Astrocyte (in vitro differentiated cells and primary cell): ENCODE measurements at regions not wholly inside any gene's neighbourhood (a gene's known extent, or its start where the extent isn't known, plus 50 kb on each side); places are given as distances from the start of the nearest gene placed in this dataset.

Experiments used
- DNase-seq: peaks from one replicate; pipeline ENCODE4 v3.0.0-alpha.2; 2010; ENCODE audit warnings: low read depth
- FAIRE-seq: peaks from 2 replicates; lab custom pipeline; 2011; peaks lifted over from hg19 to GRCh38; lab: Jason Lieb, UNC
- H2AFZ ChIP-seq: 2 replicates; pipeline ENCODE4 v1.6.0; 2012; ENCODE audit warnings: low read depth, low read length, inconsistent platforms
- H3K27ac ChIP-seq: 2 replicates; pipeline ENCODE4 v1.5.1; 2011; ENCODE audit warnings: low read depth, low read length, inconsistent platforms
- H3K27me3 ChIP-seq: 2 replicates; pipeline ENCODE4 v1.6.0; 2011; ENCODE audit warnings: low read length, inconsistent platforms; ENCODE audit not compliant: insufficient read depth
- H3K36me3 ChIP-seq: 2 replicates; pipeline ENCODE4 v1.5.1; 2011; ENCODE audit warnings: low read length, inconsistent platforms; ENCODE audit not compliant: insufficient read depth
- H3K4me1 ChIP-seq: 2 replicates; pipeline ENCODE4 v1.5.1; 2011; ENCODE audit warnings: low read length, inconsistent platforms; ENCODE audit not compliant: insufficient read depth
- H3K4me2 ChIP-seq: 2 replicates; pipeline ENCODE4 v1.6.0; 2012; ENCODE audit warnings: low read length, inconsistent platforms
- H3K4me3 ChIP-seq: 2 replicates; pipeline ENCODE4 v1.5.1; 2011; ENCODE audit warnings: low read depth, mild to moderate bottlenecking, low read length, inconsistent platforms; ENCODE audit not compliant: insufficient read depth
- H3K79me2 ChIP-seq: 2 replicates; pipeline ENCODE4 v1.6.0; 2012; ENCODE audit warnings: mild to moderate bottlenecking, low read length, inconsistent platforms; ENCODE audit not compliant: insufficient read depth
- H3K9ac ChIP-seq: 2 replicates; pipeline ENCODE4 v1.6.0; 2012; ENCODE audit warnings: mild to moderate bottlenecking, low read length, inconsistent platforms
- H3K9me3 ChIP-seq: 2 replicates; pipeline ENCODE4 v1.5.1; 2012; ENCODE audit warnings: low read depth, mild to moderate bottlenecking, low read length, inconsistent platforms; ENCODE audit not compliant: insufficient read depth
- H4K20me1 ChIP-seq: 2 replicates; pipeline ENCODE4 v1.6.0; 2012; ENCODE audit warnings: low read length, inconsistent platforms; ENCODE audit not compliant: insufficient read depth
- H3K27ac Mint-ChIP-seq: one replicate; pipeline ENCODE4 v1.8.0; 2021; ENCODE audit warnings: mild to moderate bottlenecking, mixed read lengths; ENCODE audit not compliant: unreplicated experiment
- H3K27me3 Mint-ChIP-seq: one replicate; pipeline ENCODE4 v1.8.0; 2021; ENCODE audit warnings: low read depth, mixed read lengths; ENCODE audit not compliant: unreplicated experiment
- H3K36me3 Mint-ChIP-seq: one replicate; pipeline ENCODE4 v1.8.0; 2021; ENCODE audit warnings: low read depth, mixed read lengths; ENCODE audit not compliant: unreplicated experiment
- H3K4me1 Mint-ChIP-seq: one replicate; pipeline ENCODE4 v1.8.0; 2021; ENCODE audit warnings: low read depth, mixed read lengths; ENCODE audit not compliant: unreplicated experiment
- H3K4me3 Mint-ChIP-seq: one replicate; pipeline ENCODE4 v1.8.0; 2021; ENCODE audit warnings: mild to moderate bottlenecking, moderate library complexity, mixed read lengths; ENCODE audit not compliant: unreplicated experiment
- H3K9me3 Mint-ChIP-seq: one replicate; pipeline ENCODE4 v1.8.0; 2021; ENCODE audit warnings: mild to moderate bottlenecking, mixed read lengths; ENCODE audit not compliant: unreplicated experiment
- CTCF ChIP-seq: IDR thresholded peaks from 2 replicates; pipeline ENCODE4 v1.5.1; 2011; ENCODE audit warnings: low read depth, mild to moderate bottlenecking, inconsistent platforms, low read length, moderate library complexity; ENCODE audit not compliant: insufficient read depth
- EZH2 ChIP-seq: IDR thresholded peaks from 2 replicates; pipeline ENCODE4 v1.6.1; 2012; ENCODE audit warnings: mild to moderate bottlenecking, low read length, inconsistent platforms; ENCODE audit not compliant: insufficient read depth

GRCh38 chr14:25944020-25944419 lies 653.8 kb downstream of the NOVA1 start:
- H3K4me3 ChIP-seq = no peak overlapping the region
- no peak overlapping the region for H3K27ac ChIP-seq
- no peaks in the 10 kb centered on the region for H4K20me1 ChIP-seq
- no peaks in the 10 kb centered on the region for H3K27me3 ChIP-seq
- FAIRE-seq (no peak), DNase-seq (no peak)
- H3K36me3 ChIP-seq = no peaks in the 10 kb centered on the region
- Mint-ChIP-seq H3K9me3 (no peaks in the 10 kb centered on the region), H3K27me3 (peaks cover 3% of the 10 kb centered on the region), H3K4me3 (no peak overlapping the region), H3K36me3 (no peaks in the 10 kb centered on the region), H3K27ac (no peak overlapping the region), H3K4me1 (no peaks in the 10 kb centered on the region)
- H2AFZ ChIP-seq = no peak overlapping the region
- H3K4me1 ChIP-seq = no peaks in the 10 kb centered on the region
- no peaks in the 10 kb centered on the region for H3K9me3 ChIP-seq
- H3K79me2 ChIP-seq = no peaks in the 10 kb centered on the region
- no peak overlapping the region for H3K4me2 ChIP-seq
- no peak for TF ChIP-seq EZH2
- no peak for TF ChIP-seq CTCF
- H3K9ac ChIP-seq = no peak overlapping the region

GRCh38 chr14:25943329-25943728 lies 654.5 kb downstream of the NOVA1 start:
- no peaks in the 10 kb centered on the region for H4K20me1 ChIP-seq
- no peaks in the 10 kb centered on the region for H3K4me1 Mint-ChIP-seq
- DNase-seq (no peak), FAIRE-seq (no peak)
- H3K9ac ChIP-seq = no peak overlapping the region
- no peaks in the 10 kb centered on the region for H3K36me3 ChIP-seq
- no peaks in the 10 kb centered on the region for H3K9me3 Mint-ChIP-seq
- no peaks in the 10 kb centered on the region for H3K9me3 ChIP-seq
- H3K36me3 Mint-ChIP-seq = no peaks in the 10 kb centered on the region
- no peak overlapping the region for H2AFZ ChIP-seq
- H3K27ac Mint-ChIP-seq = no peak overlapping the region
- no peak overlapping the region for H3K4me3 ChIP-seq
- H3K4me1 ChIP-seq = no peaks in the 10 kb centered on the region
- peaks cover 3% of the 10 kb centered on the region for H3K27me3 Mint-ChIP-seq
- H3K79me2 ChIP-seq = no peaks in the 10 kb centered on the region
- no peaks in the 10 kb centered on the region for H3K27me3 ChIP-seq
- TF ChIP-seq EZH2 (no peak), CTCF (no peak)
- H3K27ac ChIP-seq = no peak overlapping the region
- H3K4me3 Mint-ChIP-seq = no peak overlapping the region
- no peak overlapping the region for H3K4me2 ChIP-seq

GRCh38 chr14:25942090-25942489 lies 655.7 kb downstream of the NOVA1 start:
- Mint-ChIP-seq H3K27me3 (peaks cover 3% of the 10 kb centered on the region), H3K4me1 (no peaks in the 10 kb centered on the region), H3K4me3 (no peak overlapping the region), H3K36me3 (no peaks in the 10 kb centered on the region), H3K27ac (no peak overlapping the region), H3K9me3 (no peaks in the 10 kb centered on the region)
- Histone ChIP-seq H3K79me2 (no peaks in the 10 kb centered on the region), H2AFZ (no peak overlapping the region), H3K36me3 (no peaks in the 10 kb centered on the region), H3K9ac (no peak overlapping the region), H3K4me2 (no peak overlapping the region), H3K9me3 (no peaks in the 10 kb centered on the region), H3K4me1 (no peaks in the 10 kb centered on the region), H3K27ac (no peak overlapping the region), H4K20me1 (no peaks in the 10 kb centered on the region), H3K4me3 (no peak overlapping the region), H3K27me3 (no peaks in the 10 kb centered on the region)
- TF ChIP-seq EZH2 = no peak
- no peak for TF ChIP-seq CTCF
- DNase-seq (no peak), FAIRE-seq (no peak)
